Activated CD8-positive, alpha-beta memory T cell treated with anti-CD3 and anti-CD28 coated beads for 48 hours (primary cell): ENCODE measurements at regions not wholly inside any gene's neighbourhood (a gene's known extent, or its start where the extent isn't known, plus 50 kb on each side); places are given as distances from the start of the nearest gene placed in this dataset.

ENCODE experiments used
- DNase-seq, 3 experiments: peaks; one replicate each; pipeline ENCODE4 v3.0.0-alpha.2; 2020; ENCODE audit warnings: low read depth in 2 of 3, low spot score in 2 of 3

- DNase-seq, result no peak
Measured at GRCh38 chr15:62989366-62990055, 53.0 kb upstream of the TPM1 start.

GRCh38 chr15:62991698-62992097, 50.8 kb upstream of the TPM1 start:
- DNase-seq, result no peak

- DNase-seq, result no peak
Measured at GRCh38 chr15:62992302-62992701, 50.2 kb upstream of the TPM1 start.
